Thyroid gland (tissue), 4 donors: ENCODE measurements at regions not wholly inside any gene's neighbourhood (a gene's known extent, or its start where the extent isn't known, plus 50 kb on each side); places are given as distances from the start of the nearest gene placed in this dataset.

Experiments used
- DNase-seq, 2 donors: peaks; one replicate each; pipeline ENCODE4 v3.0.0-alpha.2; 2019
- H3K27ac ChIP-seq, 3 donors: fragments of 200-600 bp; sonication (generic); 1 replicate in 2 of 3; 2 replicates in 1 of 3; pipeline ENCODE4 v1.5.1; 2016 to 2019; ENCODE audit warnings: mild to moderate bottlenecking in 1 of 3, moderate library complexity in 1 of 3
- H3K27me3 ChIP-seq: fragments of 200-600 bp; sonication (generic); one replicate; pipeline ENCODE4 v1.5.1; 2019
- H3K36me3 ChIP-seq, 2 donors: fragments of 200-600 bp; sonication (generic); one replicate each; pipeline ENCODE4 v1.5.1; 2016 to 2019
- H3K4me1 ChIP-seq, 2 donors: fragments of 200-600 bp; sonication (generic); one replicate each; pipeline ENCODE4 v1.5.1; 2017 to 2019
- H3K4me3 ChIP-seq, 3 donors: fragments of 200-600 bp; sonication (generic); replicated peaks in 1 of 3; 1 replicate in 2 of 3; 2 replicates in 1 of 3; pipeline ENCODE4 v1.5.1; 2016; ENCODE audit warnings: mild to moderate bottlenecking in 1 of 3
- H3K9me3 ChIP-seq: fragments of 200-600 bp; sonication (generic); one replicate; pipeline ENCODE4 v1.5.1; 2017
- CTCF ChIP-seq, 6 experiments: fragments of 200-600 bp in 3 of 6; fragments of 450-650 bp in 3 of 6; sonication (generic) in 3 of 6; IDR thresholded peaks; one replicate each; pipeline ENCODE4 v1.5.1; 2016 to 2019; ENCODE audit warnings: antibody characterized with exemption in 6 of 6, mild to moderate bottlenecking in 2 of 6, inconsistent platforms in 1 of 6, moderate library complexity in 1 of 6
- POLR2A ChIP-seq, 2 donors: fragments of 450-650 bp; IDR thresholded peaks; one replicate each; pipeline ENCODE4 v1.6.1; 2017; ENCODE audit warnings: antibody characterized with exemption in 2 of 2, mild to moderate bottlenecking in 2 of 2, moderate library complexity in 1 of 2
- WGBS, 2 donors: methylation state at CpG; one replicate each; pipeline ENCODE4 v1.1.5; 2017; 5-methylcytosine and 5-hydroxymethylcytosine counted together
- intact Hi-C: fragments of 100-400 bp; cut with DNase I; formaldehyde crosslinking; loops from one replicate; pipeline ENCODE4 v1.15.1; 2023

GRCh38 chr12:105968025-105968424, 170.7 kb downstream of the NUAK1 start:
- no peak overlapping the region for H3K27ac ChIP-seq
- TF ChIP-seq CTCF (IDR thresholded peaks at IDR 0.05) (no peak), POLR2A (IDR thresholded peaks at IDR 0.05) (no peak)
- H3K27me3 ChIP-seq = no peaks in the 10 kb centered on the region
- H3K4me3 ChIP-seq = no peak overlapping the region
- no peaks in the 10 kb centered on the region for H3K4me1 ChIP-seq
- no peaks in the 10 kb centered on the region for H3K9me3 ChIP-seq
- no peaks in the 10 kb centered on the region for H3K36me3 ChIP-seq
- intact Hi-C loops = no loop called here
- WGBS, 2 donors = 97 to 100% methylated on average over 1 of the region's 1 CpG
- DNase-seq = no peak

GRCh38 chr12:105970885-105971284, 167.9 kb downstream of the NUAK1 start:
- H3K27me3 ChIP-seq = no peaks in the 10 kb centered on the region
- no peak for DNase-seq
- intact Hi-C loops = no loop called here
- H3K4me3 ChIP-seq = no peak overlapping the region
- no peaks in the 10 kb centered on the region for H3K36me3 ChIP-seq
- H3K9me3 ChIP-seq = no peaks in the 10 kb centered on the region
- no peak overlapping the region for H3K27ac ChIP-seq
- no peaks in the 10 kb centered on the region for H3K4me1 ChIP-seq
- WGBS, 2 donors = 89 to 94% methylated on average over 2 of the region's 2 CpGs
- no peak for TF ChIP-seq POLR2A (IDR thresholded peaks at IDR 0.05)
- no peak for TF ChIP-seq CTCF (IDR thresholded peaks at IDR 0.05)

- H3K9me3 ChIP-seq = no peaks in the 10 kb centered on the region
- H3K4me1 ChIP-seq = no peaks in the 10 kb centered on the region
- H3K27ac ChIP-seq = no peak overlapping the region
- no peak overlapping the region for H3K4me3 ChIP-seq
- 95 to 96% methylated on average over 4 of the region's 4 CpGs for WGBS, 2 donors
- no peak for DNase-seq
- no peaks in the 10 kb centered on the region for H3K27me3 ChIP-seq
- TF ChIP-seq CTCF (IDR thresholded peaks at IDR 0.05) (no peak), POLR2A (IDR thresholded peaks at IDR 0.05) (no peak)
- no peaks in the 10 kb centered on the region for H3K36me3 ChIP-seq
- intact Hi-C loops = no loop called here
Observed at GRCh38 chr12:105974738-105975137, 164.0 kb downstream of the NUAK1 start.

DNA sequence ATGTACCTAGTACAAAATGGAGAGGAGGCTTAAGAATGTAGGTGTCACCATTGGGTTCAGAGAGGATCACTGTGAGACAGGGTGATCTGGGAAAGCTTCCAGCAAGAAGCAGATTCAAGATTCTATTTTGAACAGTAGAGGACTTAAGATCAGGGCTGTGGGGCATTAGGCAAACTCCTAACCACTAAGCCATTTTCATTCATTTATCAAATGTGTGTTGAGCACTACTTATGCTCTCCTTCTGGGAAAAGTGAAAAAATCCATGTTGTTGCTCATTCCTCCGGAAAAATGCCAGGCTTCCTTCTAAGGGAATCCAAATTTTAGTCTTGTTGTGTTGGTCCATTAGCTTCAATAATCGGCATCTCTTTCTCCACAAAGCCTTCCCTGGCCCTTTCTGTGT, 163.4 kb downstream of the NUAK1 start:
- Histone ChIP-seq H3K4me1 (no peaks in the 10 kb centered on the region), H3K9me3 (no peaks in the 10 kb centered on the region), H3K27ac (no peak overlapping the region), H3K4me3 (no peak overlapping the region), H3K27me3 (no peaks in the 10 kb centered on the region), H3K36me3 (no peaks in the 10 kb centered on the region)
- DNase-seq = no peak
- 72 to 86% methylated on average over 2 of the region's 2 CpGs for WGBS, 2 donors
- intact Hi-C loops = no loop called here
- TF ChIP-seq CTCF (IDR thresholded peaks at IDR 0.05) (no peak), POLR2A (IDR thresholded peaks at IDR 0.05) (no peak)

GRCh38 chr12:105977236-105977635, 161.5 kb downstream of the NUAK1 start:
- Histone ChIP-seq H3K4me3 (no peak overlapping the region), H3K4me1 (peaks cover under 1 to 5% of the 10 kb centered on the region in 2 donors), H3K27me3 (no peaks in the 10 kb centered on the region), H3K27ac (no peak overlapping the region), H3K9me3 (no peaks in the 10 kb centered on the region), H3K36me3 (no peaks in the 10 kb centered on the region)
- 96 to 98% methylated on average over 3 of the region's 3 CpGs for WGBS, 2 donors
- no peak for DNase-seq
- intact Hi-C loops = no loop called here
- TF ChIP-seq POLR2A (IDR thresholded peaks at IDR 0.05) = no peak
- no peak for TF ChIP-seq CTCF (IDR thresholded peaks at IDR 0.05)
